NCI-H345 treated with DMSO at 0.1 percent for 48 hours (cell line): ENCODE measurements at regions not wholly inside any gene's neighbourhood (a gene's known extent, or its start where the extent isn't known, plus 50 kb on each side); places are given as distances from the start of the nearest gene placed in this dataset.

ENCODE experiments used
- DNase-seq: peaks from one replicate; lab custom pipeline; 2025; ENCODE audit not compliant: unreplicated experiment; lab: John Stamatoyannopoulos, UW

DNA sequence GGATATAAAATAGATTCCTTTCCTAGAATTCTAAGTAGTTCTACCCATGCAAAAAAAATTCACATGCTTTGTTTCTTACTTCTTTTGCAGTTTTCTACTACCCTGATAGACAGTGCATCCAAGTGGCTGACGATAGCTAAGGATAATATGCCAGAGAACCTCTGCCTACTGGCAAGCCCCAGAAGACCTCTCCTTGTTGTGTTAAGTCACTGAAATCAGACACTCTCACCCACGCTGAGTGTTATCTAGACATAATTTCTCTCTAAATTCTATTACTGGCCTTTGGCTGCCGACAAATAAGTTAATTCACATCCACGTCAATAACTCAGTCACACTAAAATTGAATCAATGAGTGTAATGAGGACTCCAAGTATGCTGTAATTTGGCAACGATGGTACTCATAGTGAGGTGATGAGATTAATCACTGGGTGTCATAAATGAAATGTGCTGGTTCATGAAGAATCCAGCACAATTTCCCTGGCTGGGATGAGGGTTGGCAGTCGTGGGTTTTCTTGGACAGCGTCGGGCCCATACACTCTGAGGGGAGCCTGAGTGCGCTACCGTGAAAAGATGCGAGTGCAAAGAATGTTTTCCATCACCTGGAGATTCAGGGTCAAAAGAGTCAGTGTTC, 354.8 kb upstream of the TMEM132C start:
- DNase-seq: no peak

- no peak for DNase-seq
These were observed 343.5 kb upstream of the TMEM132C start for GRCh38 chr12:127923501-127923900.

DNA sequence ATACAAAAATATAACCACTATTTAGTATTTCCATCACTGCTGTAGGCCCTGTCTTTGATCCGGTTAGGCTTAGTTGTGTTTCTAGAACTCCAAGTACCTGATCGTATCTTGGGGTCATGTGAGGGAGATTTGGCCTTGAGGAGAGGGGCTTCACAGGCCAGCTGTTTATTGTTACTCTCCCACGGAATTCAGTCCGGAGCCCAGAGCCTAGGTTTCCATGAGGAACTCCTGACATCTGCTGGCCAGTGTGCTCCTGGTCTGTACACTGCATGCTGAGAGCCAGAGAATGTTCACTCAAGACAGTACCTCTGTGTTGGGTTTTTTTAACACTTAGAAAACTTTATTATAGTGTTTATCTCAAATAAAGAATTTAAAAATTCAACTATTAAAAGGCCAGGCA, 341.0 kb upstream of the TMEM132C start:
- DNase-seq: no peak

DNA sequence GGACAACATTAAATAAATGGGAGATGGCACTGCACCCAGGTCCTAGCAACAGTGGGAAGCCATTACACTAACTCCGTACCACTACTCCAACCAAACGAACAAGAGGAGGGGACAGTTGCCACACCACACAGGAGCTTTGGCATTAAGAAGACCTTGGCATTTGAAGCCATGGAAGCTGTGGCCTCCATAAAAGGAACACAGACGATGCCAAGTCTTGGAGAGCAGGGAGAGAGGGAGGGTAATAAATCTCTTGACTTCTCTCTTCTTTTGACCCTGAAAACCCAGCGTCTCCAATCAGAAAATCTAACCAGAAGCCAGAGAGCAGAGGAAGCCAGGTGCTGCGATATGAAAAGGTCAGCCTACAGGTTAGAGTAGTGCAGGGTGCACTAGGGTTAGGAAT, 338.8 kb upstream of the TMEM132C start:
- no peak for DNase-seq

DNA sequence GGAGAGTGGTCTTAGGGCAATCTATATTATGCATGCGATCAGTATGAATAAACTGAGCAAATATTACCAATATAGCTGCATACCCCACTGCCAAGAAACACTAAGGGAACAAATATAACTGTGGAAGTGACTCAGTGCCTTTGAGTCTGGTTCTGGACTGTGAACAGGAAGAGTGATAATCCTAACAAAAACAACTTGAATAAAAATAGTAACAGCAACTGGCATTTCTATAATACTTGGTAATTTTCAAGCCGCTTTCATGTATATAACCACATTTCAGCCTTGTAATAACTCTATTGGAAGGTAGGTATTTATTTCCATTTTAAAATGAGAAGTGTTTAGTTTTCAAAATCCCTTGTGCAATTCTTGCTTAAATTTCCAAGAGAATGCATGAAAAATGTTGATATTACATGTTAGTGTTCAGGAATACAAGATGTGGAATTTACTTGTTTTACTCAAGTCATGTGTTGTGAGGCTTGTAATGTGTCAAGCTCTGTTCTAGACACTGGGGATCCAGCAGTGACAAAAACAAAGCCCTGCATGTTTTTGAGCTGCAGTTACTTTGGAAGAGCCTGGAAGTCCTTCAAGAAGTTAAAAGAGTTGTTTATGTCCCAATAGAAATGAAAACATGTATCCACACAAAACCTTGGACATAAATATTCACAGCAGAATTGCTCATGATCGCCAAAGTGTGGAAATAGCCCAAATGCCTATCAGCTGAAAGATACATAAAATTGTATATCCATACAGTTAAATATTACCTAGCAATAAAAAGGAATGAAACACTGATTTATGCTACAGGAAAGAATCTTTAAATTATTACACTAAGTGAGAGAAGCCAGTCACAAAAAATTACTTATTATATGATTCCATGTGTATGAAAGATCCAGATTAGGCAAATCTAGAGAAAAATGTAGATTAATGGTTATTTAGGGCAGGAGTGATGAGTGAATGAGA, 338.1 kb upstream of the TMEM132C start:
- DNase-seq: no peak

DNA sequence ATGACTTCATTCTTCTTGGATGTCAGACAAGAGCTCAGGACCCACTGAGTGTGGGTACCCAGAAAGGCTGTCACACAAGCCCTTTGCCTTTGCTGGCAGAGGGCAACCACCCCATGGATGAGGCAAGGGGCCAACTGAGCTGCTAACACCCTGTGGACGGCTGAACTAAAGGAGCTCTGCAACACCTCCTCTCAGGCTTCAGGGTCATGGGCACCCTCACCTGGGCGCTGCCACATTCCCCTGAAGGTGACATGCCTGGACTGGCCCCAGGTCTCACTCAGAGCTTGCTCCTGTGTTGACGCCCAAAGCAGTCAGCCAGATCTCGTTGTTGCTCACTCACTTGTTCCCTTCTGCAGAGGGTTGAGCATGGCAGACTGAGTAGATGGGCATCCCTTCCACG, 336.8 kb upstream of the TMEM132C start:
- DNase-seq: no peak

DNA sequence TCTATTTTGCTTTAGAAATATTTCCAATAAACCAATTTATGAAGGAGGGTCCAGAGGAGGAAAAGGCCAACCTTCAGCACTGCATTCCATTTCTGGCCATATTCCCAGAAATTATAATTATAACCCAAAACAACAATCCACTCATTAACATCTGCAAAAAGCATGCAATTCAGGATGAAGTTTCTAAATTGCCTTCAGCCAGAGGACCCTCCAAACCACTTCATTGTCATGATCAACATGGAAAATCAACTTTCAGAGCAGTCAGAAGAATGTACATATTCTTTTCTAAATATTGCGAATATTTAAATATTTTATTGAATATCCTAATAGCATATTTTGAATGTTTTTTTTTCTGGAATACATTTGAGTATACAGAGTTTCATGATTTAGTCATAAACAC, 332.6 kb upstream of the TMEM132C start:
- no peak for DNase-seq

DNA sequence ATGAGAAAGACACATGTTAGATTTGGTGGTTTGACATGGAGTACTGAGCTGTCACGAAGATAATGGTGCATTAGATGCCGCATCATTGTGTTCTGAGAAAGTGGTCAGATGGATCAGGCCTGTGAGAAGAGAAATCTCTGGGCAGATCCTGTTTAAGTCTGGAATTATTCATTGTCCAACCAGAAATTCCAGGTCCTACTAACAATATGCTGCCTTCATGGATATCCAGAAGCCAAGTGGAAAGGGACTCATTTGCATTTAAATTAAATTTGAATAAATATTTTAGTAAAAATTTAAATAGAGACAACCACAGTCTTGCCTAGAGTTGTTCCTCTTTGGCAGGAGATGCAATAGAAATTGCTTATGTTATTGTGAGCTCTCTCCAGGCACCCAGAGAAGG, 330.5 kb upstream of the TMEM132C start:
- DNase-seq: no peak

GRCh38 chr12:127941332-127941731, 325.6 kb upstream of the TMEM132C start:
- DNase-seq: no peak

- DNase-seq: no peak
These were observed 324.0 kb upstream of the TMEM132C start for GRCh38 chr12:127942981-127943380.

- DNase-seq: no peak
These were observed 323.3 kb upstream of the TMEM132C start for GRCh38 chr12:127943481-127944210.

DNA sequence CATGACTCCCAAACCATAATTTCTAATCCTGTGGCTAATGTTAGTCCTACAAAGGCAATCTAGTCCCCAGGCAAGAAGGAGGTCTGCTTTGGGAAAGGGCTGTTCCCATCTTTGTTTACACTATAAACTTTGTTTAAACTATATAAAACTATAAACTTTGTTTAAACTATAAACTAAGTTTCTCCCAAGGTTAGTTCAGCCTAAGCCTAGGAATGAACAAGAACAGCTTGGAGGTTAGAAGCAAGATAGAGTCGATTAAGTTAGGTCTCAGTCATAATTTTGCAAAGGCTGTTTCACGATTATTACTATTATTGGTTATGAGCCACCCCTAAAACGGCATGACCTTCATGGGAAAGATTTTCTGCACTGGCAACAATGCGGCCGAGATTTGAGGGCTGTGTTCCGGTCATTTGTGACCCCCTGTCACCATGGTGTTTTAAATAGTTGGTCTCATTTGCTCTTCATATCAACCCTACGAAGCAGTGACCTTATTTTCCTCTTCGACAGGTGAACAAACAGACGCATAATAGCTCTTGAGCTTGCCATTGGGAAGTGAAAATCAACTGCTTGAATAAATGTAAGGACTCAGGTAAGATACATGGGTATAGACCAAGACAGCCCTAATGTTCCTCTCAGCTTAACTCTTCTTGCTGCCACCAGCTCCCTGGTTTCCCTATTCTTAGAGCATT, 322.6 kb upstream of the TMEM132C start:
- DNase-seq: no peak

- no peak for DNase-seq
These were observed 309.8 kb upstream of the TMEM132C start for GRCh38 chr12:127957001-127957660.

- no peak for DNase-seq
These were observed 304.7 kb upstream of the TMEM132C start for GRCh38 chr12:127962303-127962702.

GRCh38 chr12:127963933-127964332, 303.0 kb upstream of the TMEM132C start:
- DNase-seq: no peak

DNA sequence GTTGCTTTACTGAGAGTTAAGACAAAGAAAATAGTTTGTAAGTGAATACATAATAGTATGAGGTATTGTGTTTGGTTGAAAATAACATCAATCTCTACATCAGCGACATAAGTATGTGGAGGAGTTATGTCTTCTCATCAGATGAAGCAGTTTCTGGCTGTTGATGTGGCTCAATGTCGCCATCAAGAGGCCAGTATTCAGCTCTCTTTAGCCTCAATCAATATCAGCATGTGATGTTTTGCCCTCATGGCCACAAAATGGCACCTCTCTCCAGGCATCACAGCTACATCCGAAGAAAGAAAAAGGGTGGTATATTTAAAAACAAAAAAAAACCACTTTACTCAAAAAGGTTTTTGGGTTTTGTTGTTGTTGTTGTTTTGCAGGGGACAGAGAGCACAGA, 302.3 kb upstream of the TMEM132C start:
- DNase-seq: no peak

DNA sequence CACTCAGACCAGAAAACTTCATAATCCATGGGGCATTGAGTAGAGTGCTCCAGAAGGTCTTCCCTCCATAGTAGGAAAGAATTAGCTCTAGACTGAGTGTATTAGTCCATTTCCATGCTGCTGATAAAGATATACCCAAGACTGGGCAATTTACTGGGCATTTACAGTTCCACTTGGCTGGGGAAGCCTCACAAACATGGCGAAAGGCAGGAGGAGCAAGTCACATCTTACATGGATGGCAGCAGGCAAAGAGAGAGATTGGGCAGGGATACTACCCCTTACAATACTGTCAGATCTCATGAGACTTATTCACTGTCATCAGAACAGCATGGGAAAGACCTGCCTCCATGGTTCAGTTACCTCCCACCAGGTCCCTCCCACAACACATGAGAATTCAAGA, 300.6 kb upstream of the TMEM132C start:
- no peak for DNase-seq

GRCh38 chr12:127970491-127970890, 296.5 kb upstream of the TMEM132C start:
- no peak for DNase-seq

DNA sequence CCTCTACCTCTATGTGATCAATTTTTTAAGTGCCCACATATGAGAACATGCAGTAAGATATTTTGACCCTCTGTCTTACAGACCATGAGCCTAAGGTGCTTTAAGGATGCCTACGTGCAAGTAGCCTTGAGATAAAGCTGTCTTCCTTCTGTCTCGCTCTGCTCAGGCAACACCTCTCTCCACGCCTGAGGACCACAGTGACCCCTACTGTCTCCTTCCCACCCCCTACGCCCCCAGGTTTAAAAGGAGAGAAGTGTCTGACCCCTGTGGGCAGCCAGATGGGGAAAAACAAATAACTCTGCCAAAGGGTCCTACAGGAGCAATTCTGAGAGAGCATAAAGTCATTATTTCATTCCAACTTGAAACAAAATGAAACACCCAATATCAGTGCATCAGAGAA, 286.4 kb upstream of the TMEM132C start:
- no peak for DNase-seq

DNA sequence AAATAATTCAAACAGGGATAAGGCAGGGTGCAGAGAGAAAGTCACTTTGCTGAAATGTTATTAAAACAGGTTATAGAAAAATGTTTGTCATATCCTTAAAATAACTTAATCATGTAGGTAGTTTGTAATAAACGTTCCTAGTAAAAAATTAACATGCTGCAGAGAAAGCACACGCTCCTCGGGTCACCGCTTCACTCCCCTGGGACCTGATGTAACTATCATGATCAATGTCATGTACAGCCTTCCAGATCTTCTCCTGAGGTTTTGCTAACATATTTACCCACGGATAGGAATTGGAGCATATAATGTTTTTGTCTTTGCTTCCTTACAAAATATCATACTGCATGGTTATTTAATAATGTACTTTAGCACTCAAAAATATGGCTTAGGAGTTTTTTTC, 285.1 kb upstream of the TMEM132C start:
- no peak for DNase-seq
